ENCODE measurements at regions not wholly inside any gene's neighbourhood (a gene's known extent, or its start where the extent isn't known, plus 50 kb on each side); places are given as distances from the start of the nearest gene placed in this dataset.

DNA sequence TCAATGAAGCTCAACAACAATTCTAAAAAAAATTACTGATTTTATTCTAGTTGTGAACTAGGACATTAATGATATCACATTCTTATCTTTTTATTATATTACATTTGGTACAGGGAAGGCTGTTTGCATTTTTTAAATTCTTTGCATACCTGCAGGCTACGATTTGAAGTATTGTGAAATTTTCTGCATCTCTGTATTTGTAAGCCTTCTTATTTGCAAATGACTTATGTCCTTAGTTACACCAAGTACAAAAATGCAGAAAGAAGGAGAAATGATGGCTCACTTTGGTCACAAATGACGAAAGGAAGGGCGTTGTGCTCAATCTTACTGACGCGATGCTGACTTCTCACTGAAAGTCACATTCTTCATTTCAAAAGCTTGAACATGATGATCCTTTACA is 227.5 kb upstream of the SOX11 start:
- peak; percentile 20 for DNase-seq (ENCODE audit: low read depth)
- TF ChIP-seq, protein P1, sequence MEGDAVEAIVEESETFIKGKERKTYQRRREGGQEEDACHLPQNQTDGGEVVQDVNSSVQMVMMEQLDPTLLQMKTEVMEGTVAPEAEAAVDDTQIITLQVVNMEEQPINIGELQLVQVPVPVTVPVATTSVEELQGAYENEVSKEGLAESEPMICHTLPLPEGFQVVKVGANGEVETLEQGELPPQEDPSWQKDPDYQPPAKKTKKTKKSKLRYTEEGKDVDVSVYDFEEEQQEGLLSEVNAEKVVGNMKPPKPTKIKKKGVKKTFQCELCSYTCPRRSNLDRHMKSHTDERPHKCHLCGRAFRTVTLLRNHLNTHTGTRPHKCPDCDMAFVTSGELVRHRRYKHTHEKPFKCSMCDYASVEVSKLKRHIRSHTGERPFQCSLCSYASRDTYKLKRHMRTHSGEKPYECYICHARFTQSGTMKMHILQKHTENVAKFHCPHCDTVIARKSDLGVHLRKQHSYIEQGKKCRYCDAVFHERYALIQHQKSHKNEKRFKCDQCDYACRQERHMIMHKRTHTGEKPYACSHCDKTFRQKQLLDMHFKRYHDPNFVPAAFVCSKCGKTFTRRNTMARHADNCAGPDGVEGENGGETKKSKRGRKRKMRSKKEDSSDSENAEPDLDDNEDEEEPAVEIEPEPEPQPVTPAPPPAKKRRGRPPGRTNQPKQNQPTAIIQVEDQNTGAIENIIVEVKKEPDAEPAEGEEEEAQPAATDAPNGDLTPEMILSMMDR (conservative IDR thresholded peaks at IDR 0.05; ENCODE audit: low read depth, low read length), result no peak

GRCh38 chr2:5465859-5466258 is 226.3 kb upstream of the SOX11 start:
- no peak for DNase-seq (ENCODE audit: low read depth)
- TF ChIP-seq, protein P1 (conservative IDR thresholded peaks at IDR 0.05; ENCODE audit: low read depth, low read length), result no peak
- no peak overlapping the region for H3K4me3 ChIP-seq (ENCODE audit: low read depth, low read length)

More for the DNA sequence above, 227.5 kb upstream of the SOX11 start:
- no peak overlapping the region for H3K4me3 ChIP-seq (ENCODE audit: low read depth, low read length)

- H3K4me3 ChIP-seq (ENCODE audit: low read depth, low read length), result no peak overlapping the region
- DNase-seq (ENCODE audit: low read depth), result no peak
- TF ChIP-seq, protein P1 (conservative IDR thresholded peaks at IDR 0.05; ENCODE audit: low read depth, low read length), result no peak
Observed at GRCh38 chr2:5467178-5467905, 224.8 kb upstream of the SOX11 start.

- TF ChIP-seq, protein P1 (conservative IDR thresholded peaks at IDR 0.05; ENCODE audit: low read depth, low read length), result no peak
- no peak for DNase-seq (ENCODE audit: low read depth)
- H3K4me3 ChIP-seq (ENCODE audit: low read depth, low read length), result no peak overlapping the region
Observed at GRCh38 chr2:5472673-5473072, 219.5 kb upstream of the SOX11 start.

DNA sequence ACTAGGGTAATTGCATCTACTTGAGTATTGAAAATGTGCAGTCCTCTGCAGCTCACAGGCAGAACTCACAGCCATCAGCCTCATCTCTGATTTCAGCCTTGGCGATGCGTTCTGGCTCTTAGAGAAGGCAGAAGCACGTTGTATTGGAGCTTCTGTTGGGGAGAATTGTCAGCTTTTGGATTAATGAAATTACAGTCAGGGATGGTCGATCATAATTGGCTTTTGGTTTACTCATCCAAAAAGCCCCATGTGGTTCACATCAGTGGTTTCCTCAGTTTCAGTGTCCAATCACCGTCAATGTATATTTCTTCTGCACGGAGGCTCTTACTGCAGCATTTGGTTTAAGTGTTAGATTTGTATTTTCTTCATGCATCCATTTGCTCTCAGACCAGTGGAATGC is 218.5 kb upstream of the SOX11 start:
- TF ChIP-seq, protein P1 (conservative IDR thresholded peaks at IDR 0.05; ENCODE audit: low read depth, low read length), result no peak
- no peak for DNase-seq (ENCODE audit: low read depth)
- H3K4me3 ChIP-seq (ENCODE audit: low read depth, low read length), result no peak overlapping the region

DNA sequence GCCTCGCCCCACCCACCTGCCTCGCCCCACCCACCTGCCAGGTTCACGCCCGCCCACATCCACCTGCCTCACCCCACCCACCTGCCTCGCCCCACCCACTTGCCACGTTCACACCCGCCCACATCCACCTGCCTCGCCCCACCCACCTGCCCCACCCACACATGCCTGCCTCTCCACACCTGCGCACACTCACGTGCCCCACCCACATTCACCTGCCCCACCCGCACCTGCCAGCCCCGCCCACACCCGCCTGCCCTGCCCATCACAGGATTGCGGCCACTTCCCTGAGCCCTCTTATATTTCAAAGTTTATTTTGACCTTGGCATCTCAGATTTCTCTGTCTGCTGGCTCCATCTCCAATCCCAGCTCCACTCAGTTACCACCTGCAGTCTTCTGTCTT is 217.5 kb upstream of the SOX11 start:
- TF ChIP-seq, protein P1 (conservative IDR thresholded peaks at IDR 0.05; ENCODE audit: low read depth, low read length), result no peak
- no peak overlapping the region for H3K4me3 ChIP-seq (ENCODE audit: low read depth, low read length)

More for the DNA sequence above, 217.5 kb upstream of the SOX11 start:
- no peak for DNase-seq (ENCODE audit: low read depth)

Data from choroid plexus epithelial cell (primary cell).